GM18498 (cell line): ENCODE measurements at regions not wholly inside any gene's neighbourhood (a gene's known extent, or its start where the extent isn't known, plus 50 kb on each side); places are given as distances from the start of the nearest gene placed in this dataset.

Source experiments
- ATAC-seq: cut with Tn5 transposase; IDR thresholded peaks from one replicate; pipeline ENCODE4 v1.9.1; 2021; ENCODE audit warnings: mild to moderate bottlenecking, moderate library complexity; ENCODE audit not compliant: unreplicated experiment

GRCh38 chr5:120388016-120388781 is 75.9 kb upstream of the PRR16 start:
- no peak for ATAC-seq

GRCh38 chr5:120394259-120394658 is 69.8 kb upstream of the PRR16 start:
- ATAC-seq, result no peak

- no peak for ATAC-seq
These were observed 67.9 kb upstream of the PRR16 start for GRCh38 chr5:120396186-120396585.

- no peak for ATAC-seq
These were observed 63.7 kb upstream of the PRR16 start for GRCh38 chr5:120400356-120400755.

GRCh38 chr5:120402606-120403005 is 61.5 kb upstream of the PRR16 start:
- no peak for ATAC-seq

- no peak for ATAC-seq
These were observed 58.7 kb upstream of the PRR16 start for GRCh38 chr5:120405286-120405864.

- ATAC-seq, result no peak
These were observed 58.2 kb upstream of the PRR16 start for GRCh38 chr5:120405923-120406322.

- ATAC-seq, result no peak
These were observed 50.4 kb upstream of the PRR16 start for GRCh38 chr5:120413686-120414085.
